ENCODE measurements at regions not wholly inside any gene's neighbourhood (a gene's known extent, or its start where the extent isn't known, plus 50 kb on each side); places are given as distances from the start of the nearest gene placed in this dataset.
"Not testable (repeated sequence)": the region's sequence is repeated elsewhere in the genome, so short reads cannot be mapped to it uniquely, and the experiment has no call there.

DNA sequence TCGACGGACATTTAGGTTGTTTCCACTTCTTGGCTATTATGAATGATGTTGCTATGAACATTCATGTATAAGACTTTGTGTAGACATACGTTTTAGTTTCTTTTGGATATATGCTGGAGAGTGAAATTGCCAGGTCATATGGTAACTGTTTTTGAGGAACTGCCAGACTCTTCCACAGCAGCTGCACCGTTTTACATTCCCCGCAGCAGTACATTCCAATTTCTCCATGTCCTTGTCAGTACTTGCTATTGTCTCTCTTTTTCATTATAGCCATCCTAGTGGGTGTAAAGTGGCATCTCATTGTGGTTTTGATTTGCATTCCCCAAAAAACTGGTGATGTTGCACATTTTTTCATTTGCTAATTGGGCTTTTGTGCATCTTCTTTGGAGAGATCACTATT is 73.1 kb upstream of the GARIN1A start:
- TF ChIP-seq, protein P1, sequence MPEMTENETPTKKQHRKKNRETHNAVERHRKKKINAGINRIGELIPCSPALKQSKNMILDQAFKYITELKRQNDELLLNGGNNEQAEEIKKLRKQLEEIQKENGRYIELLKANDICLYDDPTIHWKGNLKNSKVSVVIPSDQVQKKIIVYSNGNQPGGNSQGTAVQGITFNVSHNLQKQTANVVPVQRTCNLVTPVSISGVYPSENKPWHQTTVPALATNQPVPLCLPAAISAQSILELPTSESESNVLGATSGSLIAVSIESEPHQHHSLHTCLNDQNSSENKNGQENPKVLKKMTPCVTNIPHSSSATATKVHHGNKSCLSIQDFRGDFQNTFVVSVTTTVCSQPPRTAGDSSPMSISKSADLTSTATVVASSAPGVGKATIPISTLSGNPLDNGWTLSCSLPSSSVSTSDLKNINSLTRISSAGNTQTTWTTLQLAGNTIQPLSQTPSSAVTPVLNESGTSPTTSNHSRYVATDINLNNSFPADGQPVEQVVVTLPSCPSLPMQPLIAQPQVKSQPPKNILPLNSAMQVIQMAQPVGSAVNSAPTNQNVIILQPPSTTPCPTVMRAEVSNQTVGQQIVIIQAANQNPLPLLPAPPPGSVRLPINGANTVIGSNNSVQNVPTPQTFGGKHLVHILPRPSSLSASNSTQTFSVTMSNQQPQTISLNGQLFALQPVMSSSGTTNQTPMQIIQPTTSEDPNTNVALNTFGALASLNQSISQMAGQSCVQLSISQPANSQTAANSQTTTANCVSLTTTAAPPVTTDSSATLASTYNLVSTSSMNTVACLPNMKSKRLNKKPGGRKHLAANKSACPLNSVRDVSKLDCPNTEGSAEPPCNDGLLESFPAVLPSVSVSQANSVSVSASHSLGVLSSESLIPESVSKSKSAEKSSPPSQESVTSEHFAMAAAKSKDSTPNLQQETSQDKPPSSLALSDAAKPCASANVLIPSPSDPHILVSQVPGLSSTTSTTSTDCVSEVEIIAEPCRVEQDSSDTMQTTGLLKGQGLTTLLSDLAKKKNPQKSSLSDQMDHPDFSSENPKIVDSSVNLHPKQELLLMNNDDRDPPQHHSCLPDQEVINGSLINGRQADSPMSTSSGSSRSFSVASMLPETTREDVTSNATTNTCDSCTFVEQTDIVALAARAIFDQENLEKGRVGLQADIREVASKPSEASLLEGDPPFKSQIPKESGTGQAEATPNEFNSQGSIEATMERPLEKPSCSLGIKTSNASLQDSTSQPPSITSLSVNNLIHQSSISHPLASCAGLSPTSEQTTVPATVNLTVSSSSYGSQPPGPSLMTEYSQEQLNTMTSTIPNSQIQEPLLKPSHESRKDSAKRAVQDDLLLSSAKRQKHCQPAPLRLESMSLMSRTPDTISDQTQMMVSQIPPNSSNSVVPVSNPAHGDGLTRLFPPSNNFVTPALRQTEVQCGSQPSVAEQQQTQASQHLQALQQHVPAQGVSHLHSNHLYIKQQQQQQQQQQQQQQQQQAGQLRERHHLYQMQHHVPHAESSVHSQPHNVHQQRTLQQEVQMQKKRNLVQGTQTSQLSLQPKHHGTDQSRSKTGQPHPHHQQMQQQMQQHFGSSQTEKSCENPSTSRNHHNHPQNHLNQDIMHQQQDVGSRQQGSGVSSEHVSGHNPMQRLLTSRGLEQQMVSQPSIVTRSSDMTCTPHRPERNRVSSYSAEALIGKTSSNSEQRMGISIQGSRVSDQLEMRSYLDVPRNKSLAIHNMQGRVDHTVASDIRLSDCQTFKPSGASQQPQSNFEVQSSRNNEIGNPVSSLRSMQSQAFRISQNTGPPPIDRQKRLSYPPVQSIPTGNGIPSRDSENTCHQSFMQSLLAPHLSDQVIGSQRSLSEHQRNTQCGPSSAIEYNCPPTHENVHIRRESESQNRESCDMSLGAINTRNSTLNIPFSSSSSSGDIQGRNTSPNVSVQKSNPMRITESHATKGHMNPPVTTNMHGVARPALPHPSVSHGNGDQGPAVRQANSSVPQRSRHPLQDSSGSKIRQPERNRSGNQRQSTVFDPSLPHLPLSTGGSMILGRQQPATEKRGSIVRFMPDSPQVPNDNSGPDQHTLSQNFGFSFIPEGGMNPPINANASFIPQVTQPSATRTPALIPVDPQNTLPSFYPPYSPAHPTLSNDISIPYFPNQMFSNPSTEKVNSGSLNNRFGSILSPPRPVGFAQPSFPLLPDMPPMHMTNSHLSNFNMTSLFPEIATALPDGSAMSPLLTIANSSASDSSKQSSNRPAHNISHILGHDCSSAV (CRISPR knock-in tag; IDR thresholded peaks at IDR 0.05; ENCODE audit: borderline replicate concordance), result not testable (repeated sequence)
- not testable (repeated sequence) for TF ChIP-seq TFDP1 (CRISPR knock-in tag; IDR thresholded peaks at IDR 0.05; ENCODE audit: borderline replicate concordance); IRF2 (CRISPR knock-in tag; IDR thresholded peaks at IDR 0.05); EP300 (IDR thresholded peaks at IDR 0.05; ENCODE audit: low read depth in 2 of 2, low read length in 2 of 2); EP300 (CRISPR knock-in tag; IDR thresholded peaks at IDR 0.05; ENCODE audit: borderline replicate concordance); CTCF (CRISPR knock-in tag; IDR thresholded peaks at IDR 0.05); EZH2 (conservative IDR thresholded peaks at IDR 0.05; ENCODE audit: low read depth, low read length); XRCC5 (optimal IDR thresholded peaks at IDR 0.05; ENCODE audit: low read length); IKZF1 (IDR thresholded peaks at IDR 0.05); POLR2A (IDR thresholded peaks at IDR 0.05; ENCODE audit: insufficient read depth in 1 of 2, low read depth in 2 of 2, low read length in 2 of 2); CCAR2 (optimal IDR thresholded peaks at IDR 0.05; ENCODE audit: low read depth, low read length)
- TF ChIP-seq, protein P2, sequence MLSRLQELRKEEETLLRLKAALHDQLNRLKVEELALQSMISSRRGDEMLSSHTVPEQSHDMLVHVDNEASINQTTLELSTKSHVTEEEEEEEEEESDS (CRISPR knock-in tag; IDR thresholded peaks at IDR 0.05; ENCODE audit: borderline replicate concordance), result not testable (repeated sequence)

Measured in HepG2 (cell line).